ENCODE measurements at regions not wholly inside any gene's neighbourhood (a gene's known extent, or its start where the extent isn't known, plus 50 kb on each side); places are given as distances from the start of the nearest gene placed in this dataset.

DNA sequence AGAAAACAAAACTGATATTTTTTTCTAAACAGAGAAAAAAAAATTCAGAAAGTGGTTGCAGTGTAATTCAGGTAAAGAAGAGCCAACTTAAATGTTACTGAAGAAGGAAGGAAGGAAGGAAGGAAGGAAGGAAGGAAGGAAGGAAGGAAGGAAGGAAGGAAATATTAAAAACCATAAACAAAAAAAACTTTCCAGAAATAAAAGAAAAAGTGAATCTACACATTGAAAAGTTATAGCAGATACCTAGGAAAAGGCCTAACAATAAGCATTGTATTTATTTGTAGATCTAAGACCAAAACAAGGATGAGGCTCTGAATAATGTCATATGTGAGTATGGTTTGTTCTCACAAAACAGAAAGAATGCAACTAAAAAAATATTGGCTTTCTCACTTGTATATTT, 345.4 kb upstream of the NR5A2 start:
- Histone ChIP-seq H4K20me1 (ENCODE audit: insufficient read depth) (no peaks in the 10 kb centered on the region), H3K79me2 (ENCODE audit: insufficient read depth, low read depth) (no peaks in the 10 kb centered on the region), H3K36me3 (ENCODE audit: insufficient read depth) (no peaks in the 10 kb centered on the region), H3K4me3 (IDR thresholded peaks at IDR 0.05; ENCODE audit: insufficient read depth, low read depth, low read length) (no peak overlapping the region), H3K27ac (no peak overlapping the region), H3K9ac (no peak overlapping the region), H2AFZ (ENCODE audit: low read depth) (no peak overlapping the region), H3K4me2 (no peak overlapping the region), H3K4me1 (ENCODE audit: low read depth, poor library complexity, severe bottlenecking) (no peaks in the 10 kb centered on the region), H3K27me3 (ENCODE audit: insufficient read depth, low read depth) (no peaks in the 10 kb centered on the region)
- TF ChIP-seq, protein P1, sequence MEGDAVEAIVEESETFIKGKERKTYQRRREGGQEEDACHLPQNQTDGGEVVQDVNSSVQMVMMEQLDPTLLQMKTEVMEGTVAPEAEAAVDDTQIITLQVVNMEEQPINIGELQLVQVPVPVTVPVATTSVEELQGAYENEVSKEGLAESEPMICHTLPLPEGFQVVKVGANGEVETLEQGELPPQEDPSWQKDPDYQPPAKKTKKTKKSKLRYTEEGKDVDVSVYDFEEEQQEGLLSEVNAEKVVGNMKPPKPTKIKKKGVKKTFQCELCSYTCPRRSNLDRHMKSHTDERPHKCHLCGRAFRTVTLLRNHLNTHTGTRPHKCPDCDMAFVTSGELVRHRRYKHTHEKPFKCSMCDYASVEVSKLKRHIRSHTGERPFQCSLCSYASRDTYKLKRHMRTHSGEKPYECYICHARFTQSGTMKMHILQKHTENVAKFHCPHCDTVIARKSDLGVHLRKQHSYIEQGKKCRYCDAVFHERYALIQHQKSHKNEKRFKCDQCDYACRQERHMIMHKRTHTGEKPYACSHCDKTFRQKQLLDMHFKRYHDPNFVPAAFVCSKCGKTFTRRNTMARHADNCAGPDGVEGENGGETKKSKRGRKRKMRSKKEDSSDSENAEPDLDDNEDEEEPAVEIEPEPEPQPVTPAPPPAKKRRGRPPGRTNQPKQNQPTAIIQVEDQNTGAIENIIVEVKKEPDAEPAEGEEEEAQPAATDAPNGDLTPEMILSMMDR (conservative IDR thresholded peaks at IDR 0.05; ENCODE audit: low read depth, low read length), result no peak

DNA sequence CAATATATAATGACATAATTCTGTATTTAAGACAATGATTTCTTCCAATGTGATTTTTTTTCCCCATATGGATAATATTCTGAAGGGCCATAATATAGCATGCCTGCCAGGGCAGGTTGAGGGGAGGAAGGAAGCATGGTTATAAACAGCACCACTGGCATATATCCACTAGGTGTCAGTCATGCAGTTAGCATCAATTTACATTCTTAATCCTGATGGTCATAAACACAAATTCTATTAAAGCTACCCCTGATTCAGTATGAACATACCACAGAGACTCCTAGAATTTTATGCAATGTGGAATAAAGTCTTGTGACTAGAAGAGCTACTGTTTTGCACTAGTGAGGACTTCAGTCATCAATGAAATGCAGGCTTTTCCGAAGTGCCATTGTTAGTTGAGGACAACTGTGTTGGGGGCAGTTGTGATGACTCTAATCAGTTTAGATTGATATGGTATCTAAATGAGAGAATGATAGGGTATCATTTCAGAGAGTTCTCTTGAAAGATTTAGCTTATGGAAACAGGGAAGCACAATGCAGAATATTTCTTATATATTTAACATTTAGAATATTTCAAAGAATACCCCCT, 342.7 kb upstream of the NR5A2 start:
- Histone ChIP-seq H3K27ac (no peak overlapping the region), H3K9ac (no peak overlapping the region)

DNA sequence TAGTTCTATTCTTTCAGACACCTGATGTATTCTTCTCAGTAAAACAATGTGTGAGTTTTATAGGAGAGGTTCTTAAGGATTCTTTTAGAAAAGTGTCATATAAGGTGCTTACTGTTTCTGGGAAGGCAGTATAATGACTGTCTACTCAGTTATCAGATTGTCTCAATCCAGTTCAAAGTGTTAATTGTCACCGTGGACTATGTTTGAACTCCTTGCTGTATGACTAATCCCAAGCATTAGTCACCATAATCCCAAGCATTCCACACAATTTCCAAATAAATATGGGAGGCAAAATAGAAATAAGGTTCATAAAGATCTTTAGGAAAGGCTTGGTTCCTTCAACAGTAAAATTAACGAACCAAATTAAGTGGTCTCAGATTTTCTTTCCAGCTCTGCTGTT, 342.1 kb upstream of the NR5A2 start:
- no peak overlapping the region for H3K9ac ChIP-seq
- H4K20me1 ChIP-seq (ENCODE audit: insufficient read depth), result no peaks in the 10 kb centered on the region
- H3K79me2 ChIP-seq (ENCODE audit: insufficient read depth, low read depth), result no peaks in the 10 kb centered on the region
- H3K27ac ChIP-seq, result no peak overlapping the region
- H3K4me1 ChIP-seq (ENCODE audit: low read depth, poor library complexity, severe bottlenecking), result no peaks in the 10 kb centered on the region
- no peak overlapping the region for H2AFZ ChIP-seq (ENCODE audit: low read depth)
- H3K36me3 ChIP-seq (ENCODE audit: insufficient read depth), result no peaks in the 10 kb centered on the region
- H3K4me2 ChIP-seq, result no peak overlapping the region
- H3K4me3 ChIP-seq (IDR thresholded peaks at IDR 0.05; ENCODE audit: insufficient read depth, low read depth, low read length), result no peak overlapping the region
- TF ChIP-seq, protein P1 (conservative IDR thresholded peaks at IDR 0.05; ENCODE audit: low read depth, low read length), result no peak
- no peaks in the 10 kb centered on the region for H3K27me3 ChIP-seq (ENCODE audit: insufficient read depth, low read depth)

More for the DNA sequence above, 342.7 kb upstream of the NR5A2 start:
- Histone ChIP-seq H3K4me3 (IDR thresholded peaks at IDR 0.05; ENCODE audit: insufficient read depth, low read depth, low read length) (no peak overlapping the region), H3K4me2 (no peak overlapping the region), H3K27me3 (ENCODE audit: insufficient read depth, low read depth) (no peaks in the 10 kb centered on the region), H3K4me1 (ENCODE audit: low read depth, poor library complexity, severe bottlenecking) (no peaks in the 10 kb centered on the region), H4K20me1 (ENCODE audit: insufficient read depth) (no peaks in the 10 kb centered on the region), H2AFZ (ENCODE audit: low read depth) (no peak overlapping the region), H3K36me3 (ENCODE audit: insufficient read depth) (no peaks in the 10 kb centered on the region), H3K79me2 (ENCODE audit: insufficient read depth, low read depth) (no peaks in the 10 kb centered on the region)
- TF ChIP-seq, protein P1 (conservative IDR thresholded peaks at IDR 0.05; ENCODE audit: low read depth, low read length), result peak; percentile 94

DNA sequence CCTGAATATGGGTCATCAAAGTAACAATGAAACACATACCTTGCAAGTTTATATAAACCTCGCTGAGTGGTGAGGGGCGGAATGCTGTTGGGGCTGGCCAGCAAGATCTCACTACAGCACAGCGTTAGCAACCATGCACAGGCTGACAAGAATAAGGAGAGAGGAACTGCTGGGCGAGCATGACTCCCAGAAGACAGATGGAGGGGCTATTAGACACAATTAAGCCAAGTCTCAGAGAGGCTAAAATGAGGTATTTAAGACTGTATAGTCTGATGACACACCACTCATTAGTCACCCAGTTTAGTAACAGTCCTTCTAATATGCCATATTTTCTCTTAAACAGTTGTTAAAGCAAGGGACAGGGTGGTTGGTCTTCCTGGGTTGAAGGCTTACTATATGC, 340.2 kb upstream of the NR5A2 start:
- Histone ChIP-seq H3K4me3 (IDR thresholded peaks at IDR 0.05; ENCODE audit: insufficient read depth, low read depth, low read length) (no peak overlapping the region), H3K4me2 (no peak overlapping the region), H3K27ac (no peak overlapping the region), H4K20me1 (ENCODE audit: insufficient read depth) (no peaks in the 10 kb centered on the region), H3K79me2 (ENCODE audit: insufficient read depth, low read depth) (no peaks in the 10 kb centered on the region), H3K4me1 (ENCODE audit: low read depth, poor library complexity, severe bottlenecking) (no peaks in the 10 kb centered on the region), H3K36me3 (ENCODE audit: insufficient read depth) (no peaks in the 10 kb centered on the region), H3K9ac (no peak overlapping the region), H3K27me3 (ENCODE audit: insufficient read depth, low read depth) (no peaks in the 10 kb centered on the region), H2AFZ (ENCODE audit: low read depth) (no peak overlapping the region)
- TF ChIP-seq, protein P1 (conservative IDR thresholded peaks at IDR 0.05; ENCODE audit: low read depth, low read length), result no peak
